Activated CD8-positive, alpha-beta T cell treated with anti-CD3 and anti-CD28 coated beads for 36 hours (primary cell): ENCODE measurements at regions not wholly inside any gene's neighbourhood (a gene's known extent, or its start where the extent isn't known, plus 50 kb on each side); places are given as distances from the start of the nearest gene placed in this dataset.

Experiments used
- ATAC-seq: fragments of 200-7000 bp; cut with Tn5 transposase; one replicate; pipeline ENCODE4 v1.10.0; 2021; ENCODE audit warnings: mild to moderate bottlenecking, moderate library complexity
- CTCF ChIA-PET: fragments of 350-600 bp; sonication (Branson Sonifier 250); formaldehyde crosslinking; loops from one replicate; lab custom pipeline; 2021; ENCODE audit warnings: antibody characterized with exemption; lab: Charles Lee
- POLR2A ChIA-PET: fragments of 350-600 bp; sonication (Branson Sonifier 250); formaldehyde crosslinking; loops from one replicate; lab custom pipeline; 2021; ENCODE audit warnings: antibody characterized with exemption; lab: Charles Lee
- DNase-seq: peaks from one replicate; pipeline ENCODE4 v3.0.0-alpha.2; 2020
- H3K27ac Mint-ChIP-seq: one replicate; pipeline ENCODE4 v1.8.0; 2021; ENCODE audit warnings: mild to moderate bottlenecking, mixed read lengths
- H3K27me3 Mint-ChIP-seq: one replicate; pipeline ENCODE4 v1.8.0; 2021; ENCODE audit warnings: mixed read lengths
- H3K36me3 Mint-ChIP-seq: one replicate; pipeline ENCODE4 v1.8.0; 2021; ENCODE audit warnings: low read depth, mixed read lengths
- H3K4me1 Mint-ChIP-seq: one replicate; pipeline ENCODE4 v1.8.0; 2021; ENCODE audit warnings: low read depth, mixed read lengths
- H3K4me3 Mint-ChIP-seq: one replicate; pipeline ENCODE4 v1.8.0; 2021; ENCODE audit warnings: mild to moderate bottlenecking, moderate library complexity, mixed read lengths
- H3K9me3 Mint-ChIP-seq: one replicate; pipeline ENCODE4 v1.8.0; 2021; ENCODE audit warnings: mixed read lengths
- CTCF ChIP-seq: fragments of 200-600 bp; IDR thresholded peaks from one replicate; pipeline ENCODE4 v1.8.0; 2022; ENCODE audit warnings: antibody characterized with exemption, mild to moderate bottlenecking
- intact Hi-C: fragments of 100-400 bp; cut with micrococcal nuclease; formaldehyde crosslinking; loops from one replicate; pipeline ENCODE4 v1.10.0; 2022

- Mint-ChIP-seq H3K4me3 (no peak overlapping the region), H3K9me3 (no peaks in the 10 kb centered on the region), H3K4me1 (no peaks in the 10 kb centered on the region), H3K27ac (no peak overlapping the region), H3K36me3 (no peaks in the 10 kb centered on the region), H3K27me3 (peaks cover 3% of the 10 kb centered on the region)
- no peak for TF ChIP-seq CTCF
- intact Hi-C loops: no loop called here
- ATAC-seq (no peak), DNase-seq (no peak)
- ChIA-PET CTCF (no interaction called here), POLR2A (no interaction called here)
Observed at GRCh38 chr2:220148471-220149248, 521.2 kb downstream of the SLC4A3 start.

GRCh38 chr2:220151341-220151740 is 523.9 kb downstream of the SLC4A3 start:
- Mint-ChIP-seq H3K27ac (no peak overlapping the region), H3K36me3 (no peaks in the 10 kb centered on the region), H3K4me1 (no peaks in the 10 kb centered on the region), H3K27me3 (peaks cover 3% of the 10 kb centered on the region), H3K4me3 (no peak overlapping the region), H3K9me3 (no peaks in the 10 kb centered on the region)
- intact Hi-C loops: no loop called here
- TF ChIP-seq CTCF: no peak
- CTCF ChIA-PET: no interaction called here
- DNase-seq (no peak), ATAC-seq (no peak)
- POLR2A ChIA-PET: no interaction called here

GRCh38 chr2:220152281-220152935 is 525.0 kb downstream of the SLC4A3 start:
- H3K4me1 Mint-ChIP-seq: no peaks in the 10 kb centered on the region
- H3K27me3 Mint-ChIP-seq: peaks cover 3% of the 10 kb centered on the region

GRCh38 chr2:220153118-220153517 is 525.7 kb downstream of the SLC4A3 start:
- ATAC-seq: no peak
- H3K36me3 Mint-ChIP-seq: no peaks in the 10 kb centered on the region
- H3K4me1 Mint-ChIP-seq: no peaks in the 10 kb centered on the region
- no peak overlapping the region for H3K27ac Mint-ChIP-seq
- no peak for DNase-seq
- no peaks in the 10 kb centered on the region for H3K9me3 Mint-ChIP-seq
- ChIA-PET POLR2A (no interaction called here), CTCF (no interaction called here)
- H3K27me3 Mint-ChIP-seq: peaks cover 3% of the 10 kb centered on the region
- no peak for TF ChIP-seq CTCF
- intact Hi-C loops: no loop called here
- H3K4me3 Mint-ChIP-seq: no peak overlapping the region

More at GRCh38 chr2:220152281-220152935, 525.0 kb downstream of the SLC4A3 start:
- no peak for ATAC-seq
- ChIA-PET CTCF (no interaction called here), POLR2A (no interaction called here)
- no peaks in the 10 kb centered on the region for H3K9me3 Mint-ChIP-seq
- TF ChIP-seq CTCF: no peak
- DNase-seq: no peak
- intact Hi-C loops: no loop called here
- no peak overlapping the region for H3K27ac Mint-ChIP-seq
- H3K36me3 Mint-ChIP-seq: no peaks in the 10 kb centered on the region
- no peak overlapping the region for H3K4me3 Mint-ChIP-seq

- no peak for TF ChIP-seq CTCF
- CTCF ChIA-PET: no interaction called here
- intact Hi-C loops: no loop called here
- Mint-ChIP-seq H3K4me3 (no peak overlapping the region), H3K9me3 (no peaks in the 10 kb centered on the region), H3K4me1 (no peaks in the 10 kb centered on the region), H3K36me3 (no peaks in the 10 kb centered on the region), H3K27me3 (peaks cover 3% of the 10 kb centered on the region), H3K27ac (no peak overlapping the region)
- DNase-seq (no peak), ATAC-seq (no peak)
- POLR2A ChIA-PET: no interaction called here
Observed at GRCh38 chr2:220154304-220154703, 526.9 kb downstream of the SLC4A3 start.
